Transverse colon (tissue), 4 donors: ENCODE measurements at regions not wholly inside any gene's neighbourhood (a gene's known extent, or its start where the extent isn't known, plus 50 kb on each side); places are given as distances from the start of the nearest gene placed in this dataset.

Source experiments
- DNase-seq: peaks from one replicate; pipeline ENCODE4 v3.0.0-alpha.2; 2019
- H3K27ac ChIP-seq, 4 donors: fragments of 200-600 bp; sonication (generic); 2 replicates each; pipeline ENCODE4 v1.5.1; 2016 to 2018; ENCODE audit warnings: inconsistent platforms in 4 of 4
- H3K27me3 ChIP-seq: fragments of 200-600 bp; sonication (generic); 2 replicates; pipeline ENCODE4 v1.5.1; 2017; ENCODE audit warnings: inconsistent platforms
- H3K36me3 ChIP-seq, 4 donors: fragments of 200-600 bp; sonication (generic); 2 replicates each; pipeline ENCODE4 v1.5.1; 2017 to 2019; ENCODE audit warnings: inconsistent platforms in 4 of 4
- H3K4me1 ChIP-seq, 4 donors: fragments of 200-600 bp; sonication (generic); 2 replicates each; pipeline ENCODE4 v1.5.1; 2017 to 2020; ENCODE audit warnings: inconsistent platforms in 4 of 4
- H3K4me3 ChIP-seq, 4 donors: fragments of 200-600 bp; sonication (generic); 1 replicate in 1 of 4; 2 replicates in 3 of 4; pipeline versions ENCODE4 v1.5.1 to v1.6.1; 2017 to 2019; ENCODE audit warnings: inconsistent platforms in 4 of 4
- H3K9me3 ChIP-seq, 2 donors: fragments of 200-600 bp; sonication (generic); 2 replicates each; pipeline ENCODE4 v1.5.1; 2017 to 2019; ENCODE audit warnings: inconsistent platforms in 2 of 2
- EP300 ChIP-seq: sonication (generic); formaldehyde crosslinking; IDR thresholded peaks from one replicate; pipeline ENCODE4 v1.6.1; 2017; ENCODE audit warnings: antibody characterized with exemption, low read depth
- POLR2A ChIP-seq: fragments of 450-650 bp; IDR thresholded peaks from one replicate; pipeline ENCODE4 v1.6.1; 2016; ENCODE audit warnings: antibody characterized with exemption, mild to moderate bottlenecking, moderate library complexity
- POLR2AphosphoS5 ChIP-seq, 3 donors: sonication (generic); formaldehyde crosslinking; IDR thresholded peaks; one replicate each; pipeline ENCODE4 v1.6.1; 2016; ENCODE audit warnings: antibody characterized with exemption in 3 of 3
- WGBS, 2 donors: methylation state at CpG; one replicate each; pipeline ENCODE4 v1.1.5; 2018; ENCODE audit warnings: low coverage in 1 of 2; 5-methylcytosine and 5-hydroxymethylcytosine counted together
- in situ Hi-C, 4 donors: fragments of 200-750 bp; cut with MboI; loops; one replicate each; pipeline versions ENCODE4 v1.15.0 to v1.15.1; 2017; ENCODE audit warnings: low sequenced_read_pairs in 3 of 4, low pct_ligation_motif_present in 1 of 4, low pct_unique_long_range_greater_than_20kb in 1 of 4
- intact Hi-C: fragments of 100-400 bp; cut with DNase I; formaldehyde crosslinking; loops from one replicate; pipeline ENCODE4 v1.15.1; 2023; ENCODE audit warnings: low total_unique reads
- TF ChIP-seq, protein P1 (sequence below), 5 experiments: fragments of 200-600 bp in 3 of 5; fragments of 450-650 bp in 2 of 5; sonication (generic) in 3 of 5; IDR thresholded peaks; 1 replicate in 2 of 5; 2 replicates in 3 of 5; pipeline ENCODE4 v1.5.1; 2016 to 2017; ENCODE audit warnings: antibody characterized with exemption in 5 of 5, inconsistent platforms in 3 of 5, mild to moderate bottlenecking in 2 of 5, moderate library complexity in 1 of 5

DNA sequence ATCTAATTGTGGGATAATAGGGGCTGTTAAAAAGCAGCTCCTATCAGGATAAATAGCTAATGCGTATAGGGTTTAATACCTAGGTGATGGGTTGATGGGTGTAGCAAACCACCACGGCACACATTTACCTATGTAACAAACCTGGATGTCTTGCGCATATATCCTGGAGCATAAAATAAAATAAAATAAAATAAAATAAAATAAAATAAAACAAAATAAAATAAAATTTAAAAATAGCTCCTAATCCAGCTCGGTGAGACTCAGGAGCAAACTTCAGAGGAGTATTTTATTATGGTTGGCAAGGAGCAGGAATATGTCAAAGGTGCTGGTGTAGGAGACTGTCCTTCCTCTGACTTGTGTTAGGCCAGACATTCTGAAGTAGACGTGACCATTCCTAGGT lies 721.0 kb downstream of the BCL11B start:
- H3K27ac ChIP-seq = no peak overlapping the region
- H3K9me3 ChIP-seq = no peaks in the 10 kb centered on the region
- TF ChIP-seq POLR2AphosphoS5 (IDR thresholded peaks at IDR 0.05) = no peak
- TF ChIP-seq, protein P1, sequence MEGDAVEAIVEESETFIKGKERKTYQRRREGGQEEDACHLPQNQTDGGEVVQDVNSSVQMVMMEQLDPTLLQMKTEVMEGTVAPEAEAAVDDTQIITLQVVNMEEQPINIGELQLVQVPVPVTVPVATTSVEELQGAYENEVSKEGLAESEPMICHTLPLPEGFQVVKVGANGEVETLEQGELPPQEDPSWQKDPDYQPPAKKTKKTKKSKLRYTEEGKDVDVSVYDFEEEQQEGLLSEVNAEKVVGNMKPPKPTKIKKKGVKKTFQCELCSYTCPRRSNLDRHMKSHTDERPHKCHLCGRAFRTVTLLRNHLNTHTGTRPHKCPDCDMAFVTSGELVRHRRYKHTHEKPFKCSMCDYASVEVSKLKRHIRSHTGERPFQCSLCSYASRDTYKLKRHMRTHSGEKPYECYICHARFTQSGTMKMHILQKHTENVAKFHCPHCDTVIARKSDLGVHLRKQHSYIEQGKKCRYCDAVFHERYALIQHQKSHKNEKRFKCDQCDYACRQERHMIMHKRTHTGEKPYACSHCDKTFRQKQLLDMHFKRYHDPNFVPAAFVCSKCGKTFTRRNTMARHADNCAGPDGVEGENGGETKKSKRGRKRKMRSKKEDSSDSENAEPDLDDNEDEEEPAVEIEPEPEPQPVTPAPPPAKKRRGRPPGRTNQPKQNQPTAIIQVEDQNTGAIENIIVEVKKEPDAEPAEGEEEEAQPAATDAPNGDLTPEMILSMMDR (IDR thresholded peaks at IDR 0.05) = no peak
- no peak for TF ChIP-seq POLR2A
- TF ChIP-seq EP300 = no peak
- no peaks in the 10 kb centered on the region for H3K4me1 ChIP-seq
- H3K36me3 ChIP-seq = no peaks in the 10 kb centered on the region
- no peak for DNase-seq
- intact Hi-C loops = no loop called here
- no peak overlapping the region for H3K4me3 ChIP-seq
- WGBS, 2 donors = 82 to 86% methylated on average over 5 of the region's 5 CpGs
- in situ Hi-C loops = no loop called here
- no peaks in the 10 kb centered on the region for H3K27me3 ChIP-seq

GRCh38 chr14:98555440-98555839 lies 716.6 kb downstream of the BCL11B start:
- H3K4me1 ChIP-seq = no peaks in the 10 kb centered on the region
- in situ Hi-C loops = no loop called here
- H3K27ac ChIP-seq = no peak overlapping the region
- TF ChIP-seq POLR2A = no peak
- TF ChIP-seq EP300 = no peak
- TF ChIP-seq, protein P1 (IDR thresholded peaks at IDR 0.05) = no peak
- no peak for TF ChIP-seq POLR2AphosphoS5 (IDR thresholded peaks at IDR 0.05)
- H3K36me3 ChIP-seq = no peaks in the 10 kb centered on the region
- no peak overlapping the region for H3K4me3 ChIP-seq
- no peaks in the 10 kb centered on the region for H3K9me3 ChIP-seq
- WGBS, 2 donors = 54 to 70% methylated on average over 1 of the region's 1 CpG
- H3K27me3 ChIP-seq = no peaks in the 10 kb centered on the region
- no peak for DNase-seq
- intact Hi-C loops = no loop called here

DNA sequence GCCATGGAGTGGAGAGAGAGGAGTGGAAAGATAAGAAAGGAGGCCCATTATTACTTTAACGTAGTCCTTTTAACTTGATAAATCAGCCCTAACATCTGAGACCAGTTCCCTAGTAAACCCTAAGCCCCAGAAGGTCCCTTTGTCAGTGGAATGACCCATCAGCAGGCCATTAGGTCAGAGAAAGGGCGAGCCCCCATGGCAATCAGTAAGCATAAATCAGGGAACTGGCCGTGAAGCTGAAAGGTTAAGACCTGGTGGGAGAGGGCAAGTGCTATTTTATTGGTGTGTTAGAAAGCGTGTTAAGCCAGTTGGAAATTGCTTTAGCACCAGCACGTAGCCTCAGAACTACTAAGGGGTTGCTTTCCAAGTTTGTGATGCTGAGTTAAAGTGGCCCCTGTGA lies 708.0 kb downstream of the BCL11B start:
- WGBS, 2 donors = 18 to 29% methylated on average over 1 to 5 of the region's 5 CpGs
- H3K27ac ChIP-seq = no peak overlapping the region

GRCh38 chr14:98564541-98564940 lies 707.5 kb downstream of the BCL11B start:
- no peaks in the 10 kb centered on the region for H3K27me3 ChIP-seq
- no peak for DNase-seq
- no peaks in the 10 kb centered on the region for H3K36me3 ChIP-seq
- H3K27ac ChIP-seq = no peak overlapping the region
- H3K4me1 ChIP-seq = no peaks in the 10 kb centered on the region
- no peak overlapping the region for H3K4me3 ChIP-seq
- intact Hi-C loops (no loop called here), in situ Hi-C loops (no loop called here)
- TF ChIP-seq POLR2A = no peak
- no peaks in the 10 kb centered on the region for H3K9me3 ChIP-seq

More for the DNA sequence above, 708.0 kb downstream of the BCL11B start:
- Histone ChIP-seq H3K36me3 (no peaks in the 10 kb centered on the region), H3K4me3 (no peak overlapping the region), H3K4me1 (no peaks in the 10 kb centered on the region), H3K9me3 (no peaks in the 10 kb centered on the region), H3K27me3 (no peaks in the 10 kb centered on the region)
- in situ Hi-C loops = no loop called here
- intact Hi-C loops = no loop called here
- no peak for TF ChIP-seq POLR2AphosphoS5 (IDR thresholded peaks at IDR 0.05)
- TF ChIP-seq, protein P1 (IDR thresholded peaks at IDR 0.05) = no peak
- no peak for TF ChIP-seq POLR2A
- TF ChIP-seq EP300 = no peak
- no peak for DNase-seq

GRCh38 chr14:98571104-98571503 lies 700.9 kb downstream of the BCL11B start:
- intact Hi-C loops (no loop called here), in situ Hi-C loops (no loop called here)
- Histone ChIP-seq H3K27me3 (no peaks in the 10 kb centered on the region), H3K36me3 (no peaks in the 10 kb centered on the region), H3K4me3 (no peak overlapping the region), H3K27ac (no peak overlapping the region), H3K4me1 (no peaks in the 10 kb centered on the region), H3K9me3 (no peaks in the 10 kb centered on the region)
- 80 to 88% methylated on average over 2 of the region's 2 CpGs for WGBS, 2 donors
- TF ChIP-seq, protein P1 (IDR thresholded peaks at IDR 0.05) = no peak
- TF ChIP-seq POLR2A (no peak), EP300 (no peak), POLR2AphosphoS5 (IDR thresholded peaks at IDR 0.05) (no peak)
- no peak for DNase-seq
